HL-60 (cell line): ENCODE measurements at regions not wholly inside any gene's neighbourhood (a gene's known extent, or its start where the extent isn't known, plus 50 kb on each side); places are given as distances from the start of the nearest gene placed in this dataset.

Experiments used
- DNase-seq, 2 experiments: peaks; one replicate each; pipeline ENCODE4 v3.0.0-alpha.2; 2010 to 2020; ENCODE audit warnings: low read depth in 1 of 2, low spot score in 1 of 2
- H3K27ac ChIP-seq: fragments of 250-450 bp; sonication (Bioruptor Pico); replicated peaks from 2 replicates; pipeline ENCODE4 v1.5.1; 2020; ENCODE audit warnings: mild to moderate bottlenecking, moderate library complexity
- H3K27me3 ChIP-seq: fragments of 250-450 bp; sonication (Bioruptor Pico); 2 replicates; pipeline ENCODE4 v1.5.1; 2021; ENCODE audit warnings: mild to moderate bottlenecking, moderate library complexity; ENCODE audit not compliant: insufficient read depth, poor library complexity, severe bottlenecking
- H3K4me3 ChIP-seq: replicated peaks from 2 replicates; pipeline ENCODE4 v1.5.1; 2011; ENCODE audit warnings: mild to moderate bottlenecking, control low read depth, low read length; ENCODE audit not compliant: insufficient read depth
- GABPA ChIP-seq: IDR thresholded peaks from 2 replicates; pipeline ENCODE4 v1.6.1; 2012; ENCODE audit warnings: low read depth
- POLR2AphosphoS5 ChIP-seq: IDR thresholded peaks from 2 replicates; pipeline ENCODE4 v1.6.1; 2012; ENCODE audit warnings: low read depth
- SPI1 ChIP-seq: IDR thresholded peaks from 2 replicates; pipeline ENCODE4 v1.6.1; 2012; ENCODE audit warnings: low read depth, mild to moderate bottlenecking, borderline replicate concordance
- TF ChIP-seq, protein P1 (sequence below): IDR thresholded peaks from one replicate; pipeline ENCODE4 v1.5.1; 2011; ENCODE audit warnings: low read length, control low read depth, inconsistent platforms; ENCODE audit not compliant: insufficient read depth
- TF ChIP-seq, protein P2 (sequence below): IDR thresholded peaks from 2 replicates; pipeline ENCODE4 v1.6.1; 2012; ENCODE audit warnings: low read depth; ENCODE audit not compliant: insufficient replicate concordance

DNA sequence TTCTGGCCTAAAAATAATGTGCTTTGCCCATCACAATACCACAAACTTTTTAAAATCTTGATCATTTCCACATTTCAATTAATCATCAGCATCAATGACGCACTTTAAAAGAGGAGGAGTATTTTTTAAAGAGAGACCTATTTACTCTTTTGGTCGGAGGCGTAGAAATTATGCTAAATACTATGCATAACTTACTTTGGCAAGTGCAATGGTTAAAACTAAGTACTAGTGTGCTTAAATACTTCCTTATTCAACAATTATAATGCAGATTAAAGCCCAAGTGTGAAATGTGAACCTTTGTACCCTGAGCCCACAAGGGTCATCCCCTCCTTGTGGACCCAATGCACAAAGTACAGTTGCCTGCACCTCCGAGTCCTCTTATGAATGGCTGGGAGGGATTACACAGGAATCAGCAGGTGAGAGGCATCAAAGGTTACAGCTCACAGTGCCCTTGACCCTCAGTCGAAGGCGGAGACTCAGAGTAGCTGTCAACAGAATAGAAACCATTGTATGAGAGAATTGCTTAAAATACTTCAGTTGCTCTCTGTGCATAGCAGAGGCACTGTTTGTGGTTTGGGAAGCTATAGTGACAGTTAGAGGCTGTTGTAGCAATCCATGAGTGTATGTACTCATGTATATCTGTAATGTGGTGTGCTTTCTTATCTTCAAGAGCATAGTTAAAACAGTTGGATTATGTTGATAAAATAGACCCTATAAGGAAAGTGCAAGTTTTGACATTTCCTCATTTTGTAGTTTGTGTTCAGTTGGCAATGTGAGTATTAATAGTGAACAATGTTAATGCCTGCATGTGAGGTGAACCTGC lies 151.7 kb upstream of the ITGA4 start:
- Histone ChIP-seq H3K27me3 (no peaks in the 10 kb centered on the region), H3K4me3 (no peak overlapping the region), H3K27ac (peak overlapping the region; percentile 95)
- DNase-seq: peak; percentile 49 to 92
- TF ChIP-seq POLR2AphosphoS5 (peak; percentile 80), SPI1 (peak; percentile 85; the same call in 1 of the 2 replicates), GABPA (no peak)
- TF ChIP-seq, protein P1, sequence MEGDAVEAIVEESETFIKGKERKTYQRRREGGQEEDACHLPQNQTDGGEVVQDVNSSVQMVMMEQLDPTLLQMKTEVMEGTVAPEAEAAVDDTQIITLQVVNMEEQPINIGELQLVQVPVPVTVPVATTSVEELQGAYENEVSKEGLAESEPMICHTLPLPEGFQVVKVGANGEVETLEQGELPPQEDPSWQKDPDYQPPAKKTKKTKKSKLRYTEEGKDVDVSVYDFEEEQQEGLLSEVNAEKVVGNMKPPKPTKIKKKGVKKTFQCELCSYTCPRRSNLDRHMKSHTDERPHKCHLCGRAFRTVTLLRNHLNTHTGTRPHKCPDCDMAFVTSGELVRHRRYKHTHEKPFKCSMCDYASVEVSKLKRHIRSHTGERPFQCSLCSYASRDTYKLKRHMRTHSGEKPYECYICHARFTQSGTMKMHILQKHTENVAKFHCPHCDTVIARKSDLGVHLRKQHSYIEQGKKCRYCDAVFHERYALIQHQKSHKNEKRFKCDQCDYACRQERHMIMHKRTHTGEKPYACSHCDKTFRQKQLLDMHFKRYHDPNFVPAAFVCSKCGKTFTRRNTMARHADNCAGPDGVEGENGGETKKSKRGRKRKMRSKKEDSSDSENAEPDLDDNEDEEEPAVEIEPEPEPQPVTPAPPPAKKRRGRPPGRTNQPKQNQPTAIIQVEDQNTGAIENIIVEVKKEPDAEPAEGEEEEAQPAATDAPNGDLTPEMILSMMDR: no peak
- TF ChIP-seq, protein P2, sequence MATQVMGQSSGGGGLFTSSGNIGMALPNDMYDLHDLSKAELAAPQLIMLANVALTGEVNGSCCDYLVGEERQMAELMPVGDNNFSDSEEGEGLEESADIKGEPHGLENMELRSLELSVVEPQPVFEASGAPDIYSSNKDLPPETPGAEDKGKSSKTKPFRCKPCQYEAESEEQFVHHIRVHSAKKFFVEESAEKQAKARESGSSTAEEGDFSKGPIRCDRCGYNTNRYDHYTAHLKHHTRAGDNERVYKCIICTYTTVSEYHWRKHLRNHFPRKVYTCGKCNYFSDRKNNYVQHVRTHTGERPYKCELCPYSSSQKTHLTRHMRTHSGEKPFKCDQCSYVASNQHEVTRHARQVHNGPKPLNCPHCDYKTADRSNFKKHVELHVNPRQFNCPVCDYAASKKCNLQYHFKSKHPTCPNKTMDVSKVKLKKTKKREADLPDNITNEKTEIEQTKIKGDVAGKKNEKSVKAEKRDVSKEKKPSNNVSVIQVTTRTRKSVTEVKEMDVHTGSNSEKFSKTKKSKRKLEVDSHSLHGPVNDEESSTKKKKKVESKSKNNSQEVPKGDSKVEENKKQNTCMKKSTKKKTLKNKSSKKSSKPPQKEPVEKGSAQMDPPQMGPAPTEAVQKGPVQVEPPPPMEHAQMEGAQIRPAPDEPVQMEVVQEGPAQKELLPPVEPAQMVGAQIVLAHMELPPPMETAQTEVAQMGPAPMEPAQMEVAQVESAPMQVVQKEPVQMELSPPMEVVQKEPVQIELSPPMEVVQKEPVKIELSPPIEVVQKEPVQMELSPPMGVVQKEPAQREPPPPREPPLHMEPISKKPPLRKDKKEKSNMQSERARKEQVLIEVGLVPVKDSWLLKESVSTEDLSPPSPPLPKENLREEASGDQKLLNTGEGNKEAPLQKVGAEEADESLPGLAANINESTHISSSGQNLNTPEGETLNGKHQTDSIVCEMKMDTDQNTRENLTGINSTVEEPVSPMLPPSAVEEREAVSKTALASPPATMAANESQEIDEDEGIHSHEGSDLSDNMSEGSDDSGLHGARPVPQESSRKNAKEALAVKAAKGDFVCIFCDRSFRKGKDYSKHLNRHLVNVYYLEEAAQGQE: no peak

DNA sequence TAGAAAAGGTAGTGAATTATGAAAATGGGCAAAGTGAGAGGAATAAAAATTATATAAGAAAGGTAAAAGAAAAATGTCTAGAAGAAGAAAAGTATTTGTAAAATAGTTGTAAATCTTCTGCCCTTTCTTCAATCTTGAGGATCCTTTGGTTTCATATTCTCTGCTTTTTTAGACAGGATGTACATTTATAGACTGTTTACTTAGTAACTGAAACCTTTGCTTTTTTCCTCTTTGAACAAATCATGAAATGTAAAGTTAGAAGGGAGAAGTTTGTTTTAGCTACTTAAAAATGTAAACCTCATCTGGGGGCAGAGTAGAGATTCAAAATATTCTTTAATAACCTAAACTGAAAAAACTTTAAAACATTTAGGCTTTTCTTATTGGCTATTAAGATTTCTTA lies 150.4 kb upstream of the ITGA4 start:
- Histone ChIP-seq H3K27ac (peak overlapping the region; percentile 95), H3K27me3 (no peaks in the 10 kb centered on the region), H3K4me3 (no peak overlapping the region)
- no peak for DNase-seq
- no peak for TF ChIP-seq POLR2AphosphoS5
- no peak for TF ChIP-seq GABPA
- TF ChIP-seq, protein P2: no peak
- TF ChIP-seq SPI1: no peak
- TF ChIP-seq, protein P1: no peak

DNA sequence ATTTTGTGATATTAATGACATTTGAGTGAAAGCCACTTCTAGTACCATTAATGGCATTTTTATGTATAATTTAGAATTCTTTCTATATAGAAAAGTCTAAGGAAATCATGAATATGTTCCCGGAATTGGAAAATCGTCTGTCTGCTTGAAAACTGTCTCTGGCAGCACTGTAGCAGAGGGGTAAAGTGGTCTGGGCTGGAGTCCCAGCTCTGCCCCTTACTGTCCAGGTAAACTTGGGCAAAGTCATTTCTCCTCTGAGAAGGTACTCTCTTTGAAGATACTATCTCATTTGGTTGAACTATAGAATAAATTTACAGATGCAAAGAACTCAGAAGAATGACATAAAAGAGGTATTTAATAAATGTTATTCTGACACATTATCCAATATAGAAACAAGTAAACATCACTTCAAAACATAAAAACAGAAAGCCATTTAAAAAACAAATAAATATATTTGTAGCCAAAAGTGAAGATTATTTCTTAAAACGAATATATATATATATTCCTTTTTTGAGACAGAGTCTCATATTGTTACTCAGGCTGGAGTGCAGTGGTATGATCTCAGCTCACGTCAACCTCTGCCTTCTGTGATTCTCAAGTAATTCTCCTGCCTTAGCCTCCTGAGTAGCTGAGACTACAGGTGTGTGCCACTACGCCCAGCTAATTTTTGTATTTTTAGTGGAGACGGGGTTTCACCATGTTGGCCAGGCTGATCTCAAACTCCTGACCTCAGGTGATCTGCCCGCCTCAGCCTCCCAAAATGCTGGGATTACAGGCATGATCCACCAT lies 149.8 kb upstream of the ITGA4 start:
- no peak overlapping the region for H3K4me3 ChIP-seq
- no peak for DNase-seq
- H3K27me3 ChIP-seq: no peaks in the 10 kb centered on the region
- peak overlapping the region; percentile 95 for H3K27ac ChIP-seq
- TF ChIP-seq, protein P2: no peak
- TF ChIP-seq, protein P1: no peak
- no peak for TF ChIP-seq POLR2AphosphoS5
- no peak for TF ChIP-seq GABPA
- TF ChIP-seq SPI1: no peak
